ENCODE measurements at regions not wholly inside any gene's neighbourhood (a gene's known extent, or its start where the extent isn't known, plus 50 kb on each side); places are given as distances from the start of the nearest gene placed in this dataset.
"Not testable (repeated sequence)": the region's sequence is repeated elsewhere in the genome, so short reads cannot be mapped to it uniquely, and the experiment has no call there.

- DNase-seq (ENCODE audit: low spot score): no peak
Measured at GRCh38 chr2:228793116-228793515, 478.0 kb downstream of the PID1 start.

DNA sequence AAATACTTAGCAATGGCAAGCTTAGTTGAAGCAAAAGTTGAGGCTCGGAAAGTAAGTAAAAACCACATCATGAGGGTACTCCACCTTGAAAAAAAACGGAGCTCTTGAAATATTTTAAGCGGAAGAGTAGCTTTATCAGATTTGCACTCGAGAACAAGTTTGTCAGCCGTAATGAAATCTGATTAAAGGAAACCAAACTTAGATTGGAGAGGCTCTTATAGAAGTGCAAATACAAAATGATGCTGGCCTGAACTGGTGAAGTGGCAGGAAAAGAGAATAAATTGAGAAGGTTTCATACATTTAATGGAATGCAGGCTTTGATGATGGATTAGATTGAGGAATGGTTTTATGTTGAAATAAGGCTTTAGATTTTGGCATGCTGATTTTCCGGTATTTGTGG lies 484.2 kb downstream of the PID1 start:
- no peak for DNase-seq (ENCODE audit: low spot score)

GRCh38 chr2:228782281-228782680 lies 488.8 kb downstream of the PID1 start:
- DNase-seq (ENCODE audit: low spot score): no peak

DNA sequence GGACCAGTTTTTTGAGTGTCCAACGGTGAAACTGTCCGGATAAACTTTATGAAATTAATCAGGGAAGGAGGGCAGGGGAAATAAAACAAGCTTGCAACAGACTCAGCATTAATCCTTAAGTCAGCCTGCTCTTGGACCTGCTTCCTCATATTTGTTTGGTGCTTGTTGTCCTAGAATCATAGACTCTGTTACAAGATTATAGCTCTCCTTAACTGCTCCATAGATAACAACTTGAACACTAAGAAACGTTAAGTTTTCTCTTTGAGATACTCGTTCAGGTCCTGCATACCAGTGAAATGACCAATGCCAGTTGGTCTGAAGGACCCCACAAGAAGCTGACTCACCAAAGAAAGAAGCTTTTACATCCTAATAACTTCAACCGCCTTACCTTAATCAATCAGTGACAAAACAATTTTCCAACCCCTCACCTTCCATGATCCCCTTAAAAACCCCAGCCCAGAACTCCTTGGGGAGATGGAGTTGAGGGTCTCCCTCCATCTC lies 493.2 kb downstream of the PID1 start:
- no peak for DNase-seq (ENCODE audit: low spot score)

- DNase-seq (ENCODE audit: low spot score): no peak
Measured at GRCh38 chr2:228774548-228774947, 496.5 kb downstream of the PID1 start.

DNA sequence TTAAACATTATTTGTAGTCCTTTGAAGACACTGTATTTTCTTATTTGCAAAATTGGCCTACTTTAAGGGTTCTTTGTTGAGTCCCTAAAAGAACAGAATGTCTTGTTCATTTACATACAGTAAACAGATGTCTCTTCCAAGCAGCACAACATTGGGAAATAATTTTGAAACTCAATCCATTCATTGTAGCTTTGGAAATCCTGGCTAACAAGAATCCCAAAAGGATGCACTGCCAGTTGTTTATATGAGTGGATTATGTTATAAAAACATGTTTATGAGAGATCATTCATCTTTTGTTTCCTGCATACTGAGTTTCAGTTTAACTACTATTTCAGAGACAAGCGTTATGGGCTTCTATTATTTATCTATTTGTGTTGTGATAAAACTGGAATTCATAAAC lies 499.3 kb downstream of the PID1 start:
- no peak for DNase-seq (ENCODE audit: low spot score)

GRCh38 chr2:228771315-228771714 lies 499.8 kb downstream of the PID1 start:
- no peak for DNase-seq (ENCODE audit: low spot score)

DNA sequence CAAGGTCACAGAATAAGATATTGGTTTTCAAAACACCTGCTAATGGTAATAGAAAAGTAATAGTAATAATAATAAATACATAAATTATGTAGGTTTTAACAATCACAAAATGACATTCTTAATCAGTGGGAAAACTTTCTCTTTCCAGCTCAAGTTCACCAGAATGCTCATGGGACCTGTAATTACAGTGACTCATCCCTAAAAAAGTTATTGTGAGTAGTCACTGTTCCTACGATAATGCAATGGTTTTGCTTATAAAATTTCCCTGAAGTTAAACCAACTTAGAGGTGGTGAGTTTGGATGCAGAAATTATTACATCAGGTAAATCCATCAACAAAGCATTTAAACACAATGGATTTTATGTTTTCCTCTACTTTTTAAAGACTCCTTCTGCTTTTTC lies 502.3 kb downstream of the PID1 start:
- DNase-seq (ENCODE audit: low spot score): peak; percentile 68

DNA sequence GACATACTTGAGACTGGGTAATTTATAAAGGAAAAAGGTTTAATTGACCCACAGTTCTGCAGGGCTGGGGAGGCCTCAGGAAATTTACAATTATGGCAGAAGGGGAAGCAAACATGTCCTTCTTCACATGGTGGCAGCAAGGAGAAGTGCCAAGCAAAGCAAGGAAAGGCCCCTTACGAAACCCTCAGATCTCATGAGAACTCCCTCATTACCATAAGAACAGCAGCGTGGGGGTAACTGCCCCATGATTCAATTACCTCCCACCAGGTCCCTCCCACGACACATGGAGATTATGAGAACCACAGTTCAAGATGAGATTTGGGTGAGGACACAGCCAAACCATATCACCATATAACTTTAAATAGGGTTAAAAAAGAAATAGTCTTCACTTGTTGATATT lies 502.9 kb downstream of the PID1 start:
- DNase-seq (ENCODE audit: low spot score): not testable (repeated sequence)

DNA sequence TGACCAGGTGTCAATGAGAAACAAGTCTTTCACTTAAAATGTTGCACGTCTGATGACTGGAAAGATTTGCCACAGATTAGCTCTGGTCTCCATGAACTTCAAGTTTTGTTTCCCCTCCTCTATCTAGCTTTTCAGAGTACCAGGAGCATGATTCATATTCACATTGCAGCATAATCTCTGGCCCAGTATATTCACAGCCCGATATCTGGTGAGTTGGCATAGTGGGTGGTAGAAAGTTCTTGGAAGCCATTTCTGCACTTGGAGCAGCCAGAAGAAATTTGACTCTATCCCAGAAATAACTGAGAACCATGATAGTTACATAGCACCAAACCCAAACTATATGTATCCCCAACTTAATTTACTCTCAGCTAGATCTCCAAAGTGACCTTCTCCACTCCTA lies 503.9 kb downstream of the PID1 start:
- peak; percentile 25 for DNase-seq (ENCODE audit: low spot score)

DNA sequence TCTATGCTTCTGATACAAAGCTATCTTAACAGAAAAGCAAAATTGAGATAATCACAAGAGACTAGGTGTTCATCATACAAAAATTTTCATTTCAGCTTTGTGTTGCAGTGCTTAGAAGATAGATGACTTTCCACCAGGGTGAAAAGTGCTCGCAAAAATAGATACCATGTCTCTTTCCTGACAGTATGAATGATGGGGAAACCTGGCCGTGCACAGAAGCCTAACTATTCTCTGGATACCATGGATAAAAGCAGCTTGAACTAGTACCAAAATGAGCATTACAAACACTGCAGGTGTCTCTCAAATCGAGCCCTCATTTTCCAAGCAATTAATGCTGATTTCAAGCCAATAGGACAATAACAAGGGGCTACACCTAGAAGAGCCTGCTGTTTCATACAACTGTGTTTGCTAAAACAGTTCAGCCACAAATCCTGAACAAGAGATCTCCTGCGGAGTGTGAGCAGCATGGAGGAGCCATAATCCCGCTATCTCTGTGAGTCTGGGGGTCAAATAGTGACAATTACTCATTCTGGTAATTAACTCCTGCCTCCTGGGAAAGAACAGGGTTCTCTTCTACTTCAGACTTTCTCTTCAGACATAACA lies 507.6 kb downstream of the PID1 start:
- DNase-seq (ENCODE audit: low spot score): no peak

DNA sequence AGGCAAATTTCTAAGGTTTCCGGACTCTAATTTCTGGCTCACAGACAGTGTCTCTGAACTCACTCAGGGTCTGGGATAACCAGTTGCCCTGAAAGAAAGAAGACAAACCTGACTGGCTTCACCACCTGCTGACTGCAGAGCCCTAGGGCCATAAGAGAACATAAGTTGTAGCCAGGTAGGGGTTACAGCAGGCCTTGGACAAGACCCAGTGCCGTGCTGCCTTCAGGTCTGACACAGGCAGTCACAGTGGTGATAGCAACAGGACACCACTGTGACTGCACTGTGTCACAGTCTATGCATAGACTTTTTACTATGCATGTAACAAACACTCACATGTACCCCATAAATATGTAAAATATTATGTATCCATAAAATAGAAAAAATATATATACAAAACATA lies 508.5 kb downstream of the PID1 start:
- no peak for DNase-seq (ENCODE audit: low spot score)

GRCh38 chr2:228755661-228756060 lies 515.4 kb downstream of the PID1 start:
- DNase-seq (ENCODE audit: low spot score): not testable (repeated sequence)

- DNase-seq (ENCODE audit: low spot score): peak; percentile 12
Measured at GRCh38 chr2:228747483-228747882, 523.6 kb downstream of the PID1 start.

DNA sequence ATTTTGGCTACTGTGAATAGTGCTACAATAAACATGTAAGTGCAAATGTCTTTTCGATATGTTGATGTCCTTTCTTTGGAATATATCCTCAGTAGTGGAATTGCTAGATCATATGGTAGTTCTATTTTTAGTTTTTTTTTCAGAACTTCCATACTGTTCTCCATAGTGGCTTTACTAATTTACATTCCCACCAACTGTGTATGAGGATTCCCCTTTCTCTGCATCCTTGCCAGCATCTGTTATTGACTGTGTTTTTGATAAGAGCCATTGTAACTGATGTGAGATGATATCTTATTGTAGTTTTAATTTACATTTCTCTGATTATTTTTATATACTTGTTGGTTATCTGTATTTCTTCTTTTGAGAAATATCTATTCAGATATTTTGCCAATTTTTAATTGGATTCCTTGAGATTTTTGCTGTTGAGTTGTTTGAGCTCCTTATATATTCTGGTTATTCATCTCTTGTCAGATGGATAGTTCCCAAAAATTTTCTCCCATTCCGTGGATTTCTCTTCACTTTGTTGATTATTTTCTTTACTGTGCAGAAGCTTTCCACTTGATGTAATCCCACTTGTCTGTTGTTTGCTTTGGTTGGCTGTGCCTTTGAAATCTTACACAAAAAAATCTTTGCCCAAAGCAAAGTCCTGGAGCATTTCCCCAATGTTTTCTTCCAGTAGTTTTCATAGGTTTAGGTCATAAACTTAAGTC lies 532.3 kb downstream of the PID1 start:
- no peak for DNase-seq (ENCODE audit: low spot score)

- DNase-seq (ENCODE audit: low spot score): no peak
Measured at GRCh38 chr2:228735697-228736096, 535.4 kb downstream of the PID1 start.

GRCh38 chr2:228731517-228731916 lies 539.6 kb downstream of the PID1 start:
- peak; percentile 65 for DNase-seq (ENCODE audit: low spot score)

DNA sequence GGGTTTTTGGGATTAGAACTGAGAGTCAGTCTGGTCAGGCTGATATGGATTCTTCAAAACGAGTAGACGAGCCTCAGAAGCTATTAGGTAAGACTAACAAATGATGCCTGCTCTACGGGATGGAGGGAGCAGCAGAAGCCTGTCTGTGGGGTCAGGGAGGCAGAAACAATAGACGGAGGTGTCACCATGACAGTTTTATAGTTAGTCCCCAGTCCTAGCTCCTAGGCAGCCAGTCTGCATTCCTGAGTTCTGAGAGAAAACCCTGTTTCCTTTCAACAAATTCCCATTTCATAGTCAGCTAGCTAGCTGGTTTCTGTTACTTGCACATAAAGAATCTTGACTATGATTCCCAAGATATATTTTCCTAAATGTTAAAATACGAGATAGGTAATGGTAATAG lies 542.1 kb downstream of the PID1 start:
- peak; percentile 24 for DNase-seq (ENCODE audit: low spot score)

DNA sequence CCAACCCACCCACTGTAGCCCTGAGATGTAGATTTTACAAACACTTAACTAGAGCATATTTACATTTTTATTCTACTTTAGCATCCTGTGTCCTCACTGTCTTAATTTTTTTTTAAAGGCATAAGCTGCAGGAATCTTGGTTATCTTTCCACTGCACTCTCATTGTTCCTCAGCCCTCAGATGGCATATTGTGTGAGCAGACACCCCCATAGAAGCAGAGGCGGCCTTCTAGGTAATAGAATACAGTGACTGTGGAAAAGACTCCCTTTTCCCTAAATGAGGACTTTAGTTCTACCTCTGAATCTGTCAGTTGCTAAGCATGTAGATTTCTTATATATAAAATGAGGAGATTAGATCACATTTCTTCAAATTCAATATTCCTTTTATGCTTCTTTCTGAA lies 543.5 kb upstream of the SPHKAP start:
- DNase-seq (ENCODE audit: low spot score): no peak

- DNase-seq (ENCODE audit: low spot score): no peak
Measured at GRCh38 chr2:228723599-228723998, 542.1 kb upstream of the SPHKAP start.

- DNase-seq (ENCODE audit: low spot score): no peak
Measured at GRCh38 chr2:228722311-228722710, 540.8 kb upstream of the SPHKAP start.

DNA sequence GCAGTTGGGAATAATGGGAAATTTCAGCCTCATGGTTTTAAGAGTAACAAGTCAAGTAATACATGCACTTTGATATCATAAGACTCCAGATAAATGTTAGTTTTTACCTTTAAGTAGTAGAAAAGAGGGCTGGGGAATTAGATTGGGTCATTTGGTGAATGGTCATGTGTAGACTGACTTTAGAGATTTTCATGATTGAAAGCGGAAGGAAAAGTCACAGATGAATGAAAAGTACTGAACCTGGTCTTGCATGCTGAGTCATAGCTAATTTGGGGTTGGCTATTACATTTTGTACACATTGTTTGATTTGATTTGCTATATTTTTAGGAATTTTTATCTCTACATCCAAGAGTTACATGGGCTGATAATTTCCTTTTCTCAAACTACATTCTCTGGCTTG lies 539.4 kb upstream of the SPHKAP start:
- DNase-seq (ENCODE audit: low spot score): no peak

DNA sequence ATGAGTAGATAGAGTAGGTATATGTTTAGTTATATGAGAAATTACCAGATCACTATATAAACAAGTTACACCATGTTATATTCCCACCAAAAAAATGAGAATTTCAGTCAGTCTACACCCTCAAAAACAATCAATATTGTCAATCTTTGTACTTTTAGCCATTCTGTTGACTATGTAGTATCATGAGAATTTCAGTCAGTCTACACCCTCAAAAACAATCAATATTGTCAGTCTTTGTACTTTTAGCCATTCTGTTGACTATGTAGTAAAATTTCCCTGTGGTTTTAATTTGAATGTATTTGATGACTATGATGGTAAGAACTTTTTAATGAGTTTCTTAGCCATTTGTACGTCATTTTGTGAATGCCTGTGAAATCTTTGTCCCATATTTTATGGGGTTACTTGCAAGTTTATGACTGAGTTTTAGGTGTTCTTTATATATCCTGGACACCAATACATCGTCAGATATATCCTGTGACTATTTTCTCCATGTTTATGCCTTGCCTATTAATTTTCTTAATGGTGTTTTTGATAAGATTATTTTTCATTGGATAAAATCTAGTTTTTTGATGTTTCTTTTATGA lies 528.4 kb upstream of the SPHKAP start:
- no peak for DNase-seq (ENCODE audit: low spot score)

GRCh38 chr2:228707846-228708245 lies 526.4 kb upstream of the SPHKAP start:
- DNase-seq (ENCODE audit: low spot score): no peak
